ENCODE measurements at regions not wholly inside any gene's neighbourhood (a gene's known extent, or its start where the extent isn't known, plus 50 kb on each side); places are given as distances from the start of the nearest gene placed in this dataset.

DNA sequence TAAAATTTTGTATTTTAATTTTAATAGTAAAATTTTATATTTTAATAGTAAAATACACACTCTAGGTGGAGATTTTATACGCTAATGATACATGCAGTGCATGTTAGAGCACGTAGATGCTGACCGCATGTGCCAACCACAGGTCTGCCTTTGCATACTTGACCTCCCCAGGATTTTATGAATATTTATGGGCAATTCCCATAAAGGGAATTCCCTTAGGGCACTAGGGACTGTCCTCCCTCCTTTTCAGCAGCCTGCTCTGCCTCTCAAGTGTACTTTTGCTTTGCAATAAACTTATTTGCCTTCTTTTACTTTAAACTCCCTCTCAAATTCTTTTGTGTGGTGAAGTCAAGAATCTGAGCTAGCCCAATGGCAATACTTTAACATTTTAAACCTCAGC is 217.7 kb upstream of the CDH8 start:
- H3K9me3 Mint-ChIP-seq, result peaks cover 47% of the 10 kb centered on the region
- H3K4me3 Mint-ChIP-seq, result no peak overlapping the region
- H3K27ac Mint-ChIP-seq, result no peak overlapping the region
- no peaks in the 10 kb centered on the region for H3K36me3 Mint-ChIP-seq (ENCODE audit: low read depth)
- no peaks in the 10 kb centered on the region for H3K4me1 Mint-ChIP-seq (ENCODE audit: low read depth)
- TF ChIP-seq CTCF (IDR thresholded peaks at IDR 0.05), result no peak
- no peak for DNase-seq
- no peaks in the 10 kb centered on the region; the same call in none of the 2 replicates for H3K27me3 Mint-ChIP-seq (ENCODE audit: insufficient read depth)

GRCh38 chr16:62249069-62249468 is 212.8 kb upstream of the CDH8 start:
- no peak for DNase-seq
- H3K27me3 Mint-ChIP-seq (ENCODE audit: insufficient read depth), result no peaks in the 10 kb centered on the region; the same call in none of the 2 replicates
- H3K27ac Mint-ChIP-seq, result no peak overlapping the region
- TF ChIP-seq CTCF (IDR thresholded peaks at IDR 0.05), result no peak
- H3K4me3 Mint-ChIP-seq, result no peak overlapping the region
- no peaks in the 10 kb centered on the region for H3K4me1 Mint-ChIP-seq (ENCODE audit: low read depth)
- peaks cover 39% of the 10 kb centered on the region for H3K9me3 Mint-ChIP-seq
- H3K36me3 Mint-ChIP-seq (ENCODE audit: low read depth), result no peaks in the 10 kb centered on the region

GRCh38 chr16:62240722-62241121 is 204.5 kb upstream of the CDH8 start:
- Mint-ChIP-seq H3K27me3 (ENCODE audit: insufficient read depth) (no peaks in the 10 kb centered on the region), H3K4me1 (ENCODE audit: low read depth) (no peaks in the 10 kb centered on the region), H3K4me3 (no peak overlapping the region), H3K9me3 (peaks cover 53% of the 10 kb centered on the region), H3K27ac (no peak overlapping the region), H3K36me3 (ENCODE audit: low read depth) (no peaks in the 10 kb centered on the region)
- DNase-seq, result no peak
- no peak for TF ChIP-seq CTCF (IDR thresholded peaks at IDR 0.05)

GRCh38 chr16:62225675-62226074 is 189.4 kb upstream of the CDH8 start:
- peak; percentile 43; the same call in 1 of the 2 replicates for TF ChIP-seq CTCF (IDR thresholded peaks at IDR 0.05)
- Mint-ChIP-seq H3K27me3 (ENCODE audit: insufficient read depth) (peaks cover 2% of the 10 kb centered on the region; the same call in 1 of the 2 replicates), H3K27ac (no peak overlapping the region), H3K4me3 (no peak overlapping the region), H3K4me1 (ENCODE audit: low read depth) (no peaks in the 10 kb centered on the region), H3K9me3 (peaks cover 14% of the 10 kb centered on the region), H3K36me3 (ENCODE audit: low read depth) (no peaks in the 10 kb centered on the region)
- no peak for DNase-seq

DNA sequence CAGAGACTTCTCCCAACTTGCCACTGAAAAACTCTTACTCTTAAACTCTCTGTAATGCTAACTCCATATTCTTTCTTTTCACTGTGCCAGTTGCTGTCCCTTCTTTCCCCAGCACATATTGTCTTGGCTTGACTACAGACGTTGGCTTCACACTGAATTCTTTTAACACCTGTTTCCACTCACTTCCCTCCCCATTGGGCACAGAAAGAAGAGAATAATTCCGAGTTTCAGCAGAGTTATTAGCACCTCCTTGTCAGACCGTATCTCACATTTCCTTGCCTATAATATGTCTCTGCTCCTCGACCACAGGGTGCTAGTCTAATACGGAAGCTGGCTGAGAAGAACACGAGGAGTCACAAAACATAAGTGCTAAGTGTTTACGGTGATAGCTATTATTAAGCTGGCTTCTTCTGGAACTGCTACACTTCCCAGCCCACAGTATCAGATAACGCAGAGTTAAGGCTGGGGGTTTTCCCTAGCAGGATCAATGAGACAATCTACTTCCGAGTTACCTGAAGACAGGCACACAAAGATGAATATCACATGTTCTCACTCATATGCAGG is 188.5 kb upstream of the CDH8 start:
- H3K4me1 Mint-ChIP-seq (ENCODE audit: low read depth), result no peaks in the 10 kb centered on the region
- no peaks in the 10 kb centered on the region for H3K36me3 Mint-ChIP-seq (ENCODE audit: low read depth)
- DNase-seq, result no peak
- H3K9me3 Mint-ChIP-seq, result peaks cover 21% of the 10 kb centered on the region
- H3K4me3 Mint-ChIP-seq, result no peak overlapping the region
- TF ChIP-seq CTCF (IDR thresholded peaks at IDR 0.05), result no peak
- H3K27ac Mint-ChIP-seq, result no peak overlapping the region
- no peaks in the 10 kb centered on the region for H3K27me3 Mint-ChIP-seq (ENCODE audit: insufficient read depth)

DNA sequence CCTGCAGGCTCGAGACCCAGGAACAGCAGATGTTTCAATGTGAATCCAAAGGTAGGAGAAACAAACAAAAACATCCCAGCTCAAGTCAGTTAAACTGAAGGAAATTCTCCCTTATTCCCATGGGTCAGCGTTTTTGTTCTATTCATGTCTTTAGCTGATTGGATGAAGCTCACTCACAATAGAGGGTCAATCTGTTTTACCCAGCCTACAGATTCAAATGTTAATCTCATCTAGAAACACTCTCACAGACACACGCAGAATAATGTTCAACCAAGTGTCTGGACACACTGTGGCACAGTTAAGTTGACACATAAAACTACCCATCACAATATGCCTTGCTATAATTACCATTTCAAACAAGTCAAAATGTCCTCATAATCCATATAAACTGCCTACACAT is 180.6 kb upstream of the CDH8 start:
- no peak overlapping the region for H3K4me3 Mint-ChIP-seq
- no peaks in the 10 kb centered on the region for H3K4me1 Mint-ChIP-seq (ENCODE audit: low read depth)
- no peaks in the 10 kb centered on the region for H3K36me3 Mint-ChIP-seq (ENCODE audit: low read depth)
- H3K27me3 Mint-ChIP-seq (ENCODE audit: insufficient read depth), result no peaks in the 10 kb centered on the region
- no peak for TF ChIP-seq CTCF (IDR thresholded peaks at IDR 0.05)
- no peak overlapping the region for H3K27ac Mint-ChIP-seq
- H3K9me3 Mint-ChIP-seq, result peaks cover 27% of the 10 kb centered on the region
- no peak for DNase-seq

Data from HFFc6 (cell line).